ENCODE measurements at regions not wholly inside any gene's neighbourhood (a gene's known extent, or its start where the extent isn't known, plus 50 kb on each side); places are given as distances from the start of the nearest gene placed in this dataset.
A peak's percentile ranks its signal among the peaks of the same experiment; 100 is the strongest.

DNA sequence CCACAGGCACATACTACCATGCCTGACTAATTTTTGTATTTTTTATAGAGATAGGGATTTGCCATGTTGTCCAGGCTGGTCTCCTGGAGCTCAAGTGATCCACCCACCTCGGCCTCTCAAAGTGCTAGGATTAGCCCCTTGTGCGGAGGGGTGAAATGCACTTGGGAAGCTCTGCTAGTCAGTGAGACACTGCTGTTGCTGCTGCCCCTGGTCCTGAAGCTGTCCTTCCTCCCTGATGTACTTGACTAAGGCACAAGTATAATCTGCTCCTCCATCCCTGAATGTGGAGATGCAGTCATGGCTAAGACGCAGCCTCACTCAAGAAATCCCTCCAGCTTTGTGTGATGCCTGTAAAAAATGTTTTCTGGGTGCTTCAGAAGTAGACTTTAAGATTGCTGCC is 124.5 kb downstream of the KCTD15 start:
- TF ChIP-seq, protein P1, sequence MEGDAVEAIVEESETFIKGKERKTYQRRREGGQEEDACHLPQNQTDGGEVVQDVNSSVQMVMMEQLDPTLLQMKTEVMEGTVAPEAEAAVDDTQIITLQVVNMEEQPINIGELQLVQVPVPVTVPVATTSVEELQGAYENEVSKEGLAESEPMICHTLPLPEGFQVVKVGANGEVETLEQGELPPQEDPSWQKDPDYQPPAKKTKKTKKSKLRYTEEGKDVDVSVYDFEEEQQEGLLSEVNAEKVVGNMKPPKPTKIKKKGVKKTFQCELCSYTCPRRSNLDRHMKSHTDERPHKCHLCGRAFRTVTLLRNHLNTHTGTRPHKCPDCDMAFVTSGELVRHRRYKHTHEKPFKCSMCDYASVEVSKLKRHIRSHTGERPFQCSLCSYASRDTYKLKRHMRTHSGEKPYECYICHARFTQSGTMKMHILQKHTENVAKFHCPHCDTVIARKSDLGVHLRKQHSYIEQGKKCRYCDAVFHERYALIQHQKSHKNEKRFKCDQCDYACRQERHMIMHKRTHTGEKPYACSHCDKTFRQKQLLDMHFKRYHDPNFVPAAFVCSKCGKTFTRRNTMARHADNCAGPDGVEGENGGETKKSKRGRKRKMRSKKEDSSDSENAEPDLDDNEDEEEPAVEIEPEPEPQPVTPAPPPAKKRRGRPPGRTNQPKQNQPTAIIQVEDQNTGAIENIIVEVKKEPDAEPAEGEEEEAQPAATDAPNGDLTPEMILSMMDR (IDR thresholded peaks at IDR 0.05; ENCODE audit: insufficient read depth, low read length) = no peak
- no peak for TF ChIP-seq POLR2AphosphoS5 (IDR thresholded peaks at IDR 0.05; ENCODE audit: low read depth)
- TF ChIP-seq GABPA (IDR thresholded peaks at IDR 0.05; ENCODE audit: low read depth) = no peak
- TF ChIP-seq, protein P2, sequence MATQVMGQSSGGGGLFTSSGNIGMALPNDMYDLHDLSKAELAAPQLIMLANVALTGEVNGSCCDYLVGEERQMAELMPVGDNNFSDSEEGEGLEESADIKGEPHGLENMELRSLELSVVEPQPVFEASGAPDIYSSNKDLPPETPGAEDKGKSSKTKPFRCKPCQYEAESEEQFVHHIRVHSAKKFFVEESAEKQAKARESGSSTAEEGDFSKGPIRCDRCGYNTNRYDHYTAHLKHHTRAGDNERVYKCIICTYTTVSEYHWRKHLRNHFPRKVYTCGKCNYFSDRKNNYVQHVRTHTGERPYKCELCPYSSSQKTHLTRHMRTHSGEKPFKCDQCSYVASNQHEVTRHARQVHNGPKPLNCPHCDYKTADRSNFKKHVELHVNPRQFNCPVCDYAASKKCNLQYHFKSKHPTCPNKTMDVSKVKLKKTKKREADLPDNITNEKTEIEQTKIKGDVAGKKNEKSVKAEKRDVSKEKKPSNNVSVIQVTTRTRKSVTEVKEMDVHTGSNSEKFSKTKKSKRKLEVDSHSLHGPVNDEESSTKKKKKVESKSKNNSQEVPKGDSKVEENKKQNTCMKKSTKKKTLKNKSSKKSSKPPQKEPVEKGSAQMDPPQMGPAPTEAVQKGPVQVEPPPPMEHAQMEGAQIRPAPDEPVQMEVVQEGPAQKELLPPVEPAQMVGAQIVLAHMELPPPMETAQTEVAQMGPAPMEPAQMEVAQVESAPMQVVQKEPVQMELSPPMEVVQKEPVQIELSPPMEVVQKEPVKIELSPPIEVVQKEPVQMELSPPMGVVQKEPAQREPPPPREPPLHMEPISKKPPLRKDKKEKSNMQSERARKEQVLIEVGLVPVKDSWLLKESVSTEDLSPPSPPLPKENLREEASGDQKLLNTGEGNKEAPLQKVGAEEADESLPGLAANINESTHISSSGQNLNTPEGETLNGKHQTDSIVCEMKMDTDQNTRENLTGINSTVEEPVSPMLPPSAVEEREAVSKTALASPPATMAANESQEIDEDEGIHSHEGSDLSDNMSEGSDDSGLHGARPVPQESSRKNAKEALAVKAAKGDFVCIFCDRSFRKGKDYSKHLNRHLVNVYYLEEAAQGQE (IDR thresholded peaks at IDR 0.05; ENCODE audit: insufficient replicate concordance, low read depth) = peak; percentile 76

Data from HL-60 (cell line).